IMR-90 (cell line): ENCODE measurements at regions not wholly inside any gene's neighbourhood (a gene's known extent, or its start where the extent isn't known, plus 50 kb on each side); places are given as distances from the start of the nearest gene placed in this dataset.
"Not testable (repeated sequence)": the region's sequence is repeated elsewhere in the genome, so short reads cannot be mapped to it uniquely, and the experiment has no call there.

Experiments
- ATAC-seq: fragments of 200-7000 bp; cut with Tn5 transposase; 2 replicates; pipeline ENCODE4 v1.9.1; 2020; ENCODE audit warnings: low read depth, mild to moderate bottlenecking, moderate library complexity
- BruUV-seq: library from RNA; stranded (reverse); fragments of 400-500 nt; replicated peaks from 2 replicates; lab custom pipeline; 2021; lab: Mats Ljungman, UMichigan
- CTCF ChIA-PET: fragments of 300-600 bp; formaldehyde crosslinking; extraction: SDS; loops from one replicate; lab custom pipeline; 2021; ENCODE audit warnings: antibody characterized with exemption; lab: Yijun Ruan, JAX
- POLR2A ChIA-PET: fragments of 300-600 bp; sonication (Branson Sonifier 250); formaldehyde crosslinking; loops from one replicate; lab custom pipeline; 2022; ENCODE audit warnings: antibody characterized with exemption; ENCODE audit not compliant: unreplicated experiment; lab: Charles Lee
- DNase-seq: peaks from one replicate; pipeline ENCODE4 v3.0.0; 2013
- H2AFZ ChIP-seq: replicated peaks from 2 replicates; pipeline ENCODE3; 2013; ENCODE audit warnings: low read length, mild to moderate bottlenecking; ENCODE audit not compliant: poor library complexity
- H2AK5ac ChIP-seq: 2 replicates; pipeline ENCODE4 v1.6.1; 2013; ENCODE audit warnings: low read depth, low read length, inconsistent platforms
- H2AK9ac ChIP-seq: replicated peaks from 2 replicates; pipeline ENCODE3; 2013; ENCODE audit warnings: mild to moderate bottlenecking, low read depth, low read length, moderate library complexity; ENCODE audit not compliant: poor library complexity
- H2BK120ac ChIP-seq: 2 replicates; pipeline ENCODE4 v1.6.1; 2013; ENCODE audit warnings: low read depth, low read length, inconsistent platforms
- H2BK15ac ChIP-seq: 3 replicates; pipeline ENCODE4 v1.6.1; 2013; ENCODE audit warnings: low read depth, low read length, inconsistent platforms
- H2BK20ac ChIP-seq: 2 replicates; pipeline ENCODE4 v1.6.1; 2013; ENCODE audit warnings: low read depth, mild to moderate bottlenecking, inconsistent platforms, low read length, moderate library complexity
- H2BK5ac ChIP-seq: 2 replicates; pipeline ENCODE4 v1.6.1; 2013; ENCODE audit warnings: mild to moderate bottlenecking, low read depth, low read length, inconsistent platforms; ENCODE audit not compliant: poor library complexity, severe bottlenecking
- H3K14ac ChIP-seq: replicated peaks from 2 replicates; pipeline ENCODE4 v1.6.1; 2013; ENCODE audit warnings: low read depth, low read length, inconsistent platforms
- H3K18ac ChIP-seq: 2 replicates; pipeline ENCODE4 v1.6.1; 2013; ENCODE audit warnings: low read depth, low read length, control low read depth
- H3K23ac ChIP-seq: 2 replicates; pipeline ENCODE4 v1.6.1; 2013; ENCODE audit warnings: low read depth, low read length, inconsistent platforms
- H3K27ac ChIP-seq: 2 replicates; pipeline ENCODE4 v1.5.1; 2013; ENCODE audit warnings: mild to moderate bottlenecking, control low read depth, low read length; ENCODE audit not compliant: insufficient read depth
- H3K27me3 ChIP-seq: 2 replicates; pipeline ENCODE4 v1.6.1; 2013; ENCODE audit warnings: low read length; ENCODE audit not compliant: control insufficient read depth, insufficient read depth
- H3K36me3 ChIP-seq: 2 replicates; pipeline ENCODE4 v1.6.1; 2013; ENCODE audit warnings: low read length, mixed read lengths; ENCODE audit not compliant: control insufficient read depth, insufficient read depth
- H3K4ac ChIP-seq: 2 replicates; pipeline ENCODE4 v1.6.1; 2013; ENCODE audit warnings: low read depth, low read length, inconsistent platforms
- H3K4me1 ChIP-seq: 2 replicates; pipeline ENCODE4 v1.6.1; 2013; ENCODE audit warnings: low read length, mixed read lengths; ENCODE audit not compliant: control insufficient read depth, insufficient read depth
- H3K4me2 ChIP-seq: 2 replicates; pipeline ENCODE4 v1.6.1; 2013; ENCODE audit warnings: low read depth, mild to moderate bottlenecking, control low read depth, low read length, moderate library complexity
- H3K4me3 ChIP-seq: 2 replicates; pipeline ENCODE4 v1.5.1; 2013; ENCODE audit warnings: low read depth, mild to moderate bottlenecking, control low read depth, low read length, moderate library complexity; ENCODE audit not compliant: insufficient read depth
- H3K56ac ChIP-seq: 2 replicates; pipeline ENCODE4 v1.6.1; 2013; ENCODE audit warnings: low read length, inconsistent platforms; ENCODE audit not compliant: insufficient read depth; ENCODE audit errors: extremely low read depth
- H3K79me1 ChIP-seq, 2 experiments: 2 replicates each; pipeline ENCODE4 v1.6.1; 2013; ENCODE audit warnings: low read length in 2 of 2, inconsistent platforms in 1 of 2, low read depth in 1 of 2
- H3K9ac ChIP-seq: 2 replicates; pipeline ENCODE4 v1.6.1; 2013; ENCODE audit warnings: low read depth, low read length, control low read depth
- H3K9me1 ChIP-seq: 2 replicates; pipeline ENCODE4 v1.6.1; 2013; ENCODE audit warnings: low read length, inconsistent platforms; ENCODE audit not compliant: insufficient read depth
- H3K9me3 ChIP-seq: 2 replicates; pipeline ENCODE4 v1.6.1; 2013; ENCODE audit warnings: low read length; ENCODE audit not compliant: control insufficient read depth, insufficient read depth
- H4K20me1 ChIP-seq: 2 replicates; pipeline ENCODE4 v1.6.1; 2013; ENCODE audit warnings: low read length, inconsistent platforms; ENCODE audit not compliant: insufficient read depth
- H4K5ac ChIP-seq: 2 replicates; pipeline ENCODE4 v1.6.1; 2013; ENCODE audit warnings: mild to moderate bottlenecking, low read depth, low read length, control low read depth
- H4K8ac ChIP-seq, 2 experiments: 2 replicates each; pipeline ENCODE4 v1.6.1; 2013; ENCODE audit warnings: low read depth in 2 of 2, low read length in 2 of 2, control low read depth in 1 of 2, inconsistent platforms in 1 of 2
- H4K91ac ChIP-seq: 2 replicates; pipeline ENCODE4 v1.6.1; 2013; ENCODE audit warnings: low read depth, low read length, inconsistent platforms; ENCODE audit not compliant: insufficient read depth
- WGBS, 2 experiments: methylation state at CpG; one replicate each; pipeline versions ENCODE4 v1.1.5 to v1.1.7; 2013; ENCODE audit warnings: missing lambda C conversion rate in 2 of 2; ENCODE audit not compliant: insufficient read length in 1 of 2; ENCODE audit errors: extremely low coverage in 2 of 2; 5-methylcytosine and 5-hydroxymethylcytosine counted together
- dilution Hi-C: fragments of 300-500 bp; cut with HindIII; formaldehyde crosslinking; loops from one replicate; pipeline ENCODE4 v1.14.3; 2018; ENCODE audit warnings: low sequenced_read_pairs; ENCODE audit not compliant: unreplicated experiment
- in situ Hi-C: fragments of 300-500 bp; cut with MboI; formaldehyde crosslinking; loops from 3 replicates; pipeline ENCODE4 v1.14.3; 2019; ENCODE audit warnings: low sequenced_read_pairs, inconsistent platforms, mixed read lengths
- intact Hi-C: fragments of 100-400 bp; cut with micrococcal nuclease; formaldehyde crosslinking; loops from 2 replicates; pipeline ENCODE4 v1.10.0; 2022

- H3K36me3 ChIP-seq, H3K27me3 ChIP-seq, H3K4me2 ChIP-seq, H3K56ac ChIP-seq, H4K91ac ChIP-seq, H3K9me1 ChIP-seq, H3K9me3 ChIP-seq, H2BK15ac ChIP-seq, H3K79me1 ChIP-seq, DNase-seq, intact Hi-C loops, H2AK5ac ChIP-seq, H4K20me1 ChIP-seq, POLR2A ChIA-PET, H3K23ac ChIP-seq, H3K27ac ChIP-seq, H2BK5ac ChIP-seq, H4K5ac ChIP-seq, H3K4ac ChIP-seq, H2BK120ac ChIP-seq, dilution Hi-C loops, H4K8ac ChIP-seq, H3K4me1 ChIP-seq, in situ Hi-C loops, BruUV-seq, H2AFZ ChIP-seq, ATAC-seq, H2BK20ac ChIP-seq, H3K9ac ChIP-seq, H3K14ac ChIP-seq, H3K18ac ChIP-seq, H2AK9ac ChIP-seq, H3K4me3 ChIP-seq, CTCF ChIA-PET: not testable (repeated sequence)
- WGBS, 2 experiments, result no CpG with 5 or more reads among the region's 6 CpGs
Measured at GRCh38 chr6:58055465-58056176, 738.2 kb downstream of the PRIM2 start.

- H3K4me1 ChIP-seq, H3K36me3 ChIP-seq, H3K4me2 ChIP-seq, H2AK9ac ChIP-seq, H2BK20ac ChIP-seq, H2AFZ ChIP-seq, BruUV-seq, H3K14ac ChIP-seq, H3K27me3 ChIP-seq, H3K27ac ChIP-seq, H4K20me1 ChIP-seq, H3K23ac ChIP-seq, H4K5ac ChIP-seq, H2BK15ac ChIP-seq, H4K8ac ChIP-seq, H3K9me1 ChIP-seq, CTCF ChIA-PET, H3K9me3 ChIP-seq, in situ Hi-C loops, H2AK5ac ChIP-seq, H3K4ac ChIP-seq, H3K18ac ChIP-seq, POLR2A ChIA-PET, H2BK5ac ChIP-seq, intact Hi-C loops, H4K91ac ChIP-seq, ATAC-seq, H3K4me3 ChIP-seq, H3K56ac ChIP-seq, H3K79me1 ChIP-seq, dilution Hi-C loops, H2BK120ac ChIP-seq, H3K9ac ChIP-seq: not testable (repeated sequence)
- DNase-seq, result peak; percentile 36
- WGBS, 2 experiments, result no CpG with 5 or more reads among the region's 1 CpG
Measured at GRCh38 chr6:58059701-58060100, 742.3 kb downstream of the PRIM2 start.
